Body of pancreas (tissue), 4 donors: ENCODE measurements at regions not wholly inside any gene's neighbourhood (a gene's known extent, or its start where the extent isn't known, plus 50 kb on each side); places are given as distances from the start of the nearest gene placed in this dataset.

Source experiments
- CTCF ChIP-seq, 7 experiments: fragments of 450-650 bp in 4 of 7; fragments of 200-600 bp in 3 of 7; sonication (generic) in 3 of 7; IDR thresholded peaks; one replicate each; pipeline ENCODE4 v1.5.1; 2016 to 2019; ENCODE audit warnings: antibody characterized with exemption in 7 of 7
- POLR2A ChIP-seq, 3 donors: fragments of 450-650 bp; IDR thresholded peaks; one replicate each; pipeline ENCODE4 v1.6.1; 2016; ENCODE audit warnings: antibody characterized with exemption in 3 of 3, mild to moderate bottlenecking in 2 of 3

- TF ChIP-seq POLR2A (IDR thresholded peaks at IDR 0.05) (no peak), CTCF (IDR thresholded peaks at IDR 0.05) (no peak)
These were observed 152.6 kb downstream of the PTPRU start for GRCh38 chr1:29388884-29389283.
